Liver (tissue), 8 donors: ENCODE measurements at regions not wholly inside any gene's neighbourhood (a gene's known extent, or its start where the extent isn't known, plus 50 kb on each side); places are given as distances from the start of the nearest gene placed in this dataset.

Source experiments
- DNase-seq: peaks from one replicate; pipeline ENCODE4 v3.0.0-alpha.2; 2017; ENCODE audit warnings: low spot score
- H3K27ac ChIP-seq, 2 donors: one replicate each; pipeline ENCODE4 v1.7.0; 2013; ENCODE audit warnings: inconsistent platforms in 2 of 2, low read length in 2 of 2, control low read depth in 1 of 2, low read depth in 1 of 2, mild to moderate bottlenecking in 1 of 2
- H3K27me3 ChIP-seq, 4 donors: one replicate each; pipeline versions ENCODE4 v1.6.1 to v1.7.0; 2013; ENCODE audit warnings: low read length in 3 of 4, inconsistent platforms in 1 of 4, mild to moderate bottlenecking in 1 of 4, moderate library complexity in 1 of 4; ENCODE audit not compliant: control insufficient read depth in 4 of 4, insufficient read depth in 4 of 4
- H3K36me3 ChIP-seq, 4 donors: one replicate each; pipeline versions ENCODE4 v1.6.1 to v1.7.0; 2013; ENCODE audit warnings: low read length in 3 of 4, mild to moderate bottlenecking in 3 of 4, low read depth in 1 of 4, moderate library complexity in 1 of 4; ENCODE audit not compliant: control insufficient read depth in 4 of 4, insufficient read depth in 3 of 4
- H3K4me1 ChIP-seq, 4 donors: one replicate each; pipeline versions ENCODE4 v1.6.1 to v1.7.0; 2013; ENCODE audit warnings: low read length in 3 of 4, mild to moderate bottlenecking in 3 of 4, moderate library complexity in 1 of 4; ENCODE audit not compliant: control insufficient read depth in 4 of 4, insufficient read depth in 4 of 4
- H3K4me3 ChIP-seq, 3 donors: one replicate each; pipeline versions ENCODE4 v1.6.1 to v1.7.0; 2013; ENCODE audit warnings: low read length in 3 of 3, control low read depth in 1 of 3, low read depth in 1 of 3, mild to moderate bottlenecking in 1 of 3
- H3K9ac ChIP-seq, 2 donors: one replicate each; pipeline ENCODE4 v1.7.0; 2013; ENCODE audit warnings: low read length in 2 of 2, mild to moderate bottlenecking in 2 of 2, moderate library complexity in 2 of 2, control low read depth in 1 of 2, low read depth in 1 of 2
- H3K9me3 ChIP-seq, 4 donors: one replicate each; pipeline versions ENCODE4 v1.6.1 to v1.7.0; 2013; ENCODE audit warnings: low read length in 3 of 4; ENCODE audit not compliant: control insufficient read depth in 4 of 4
- EGR1 ChIP-seq, 2 donors: IDR thresholded peaks; 2 replicates each; pipeline ENCODE4 v1.6.1; 2016 to 2018; ENCODE audit warnings: antibody characterized with exemption in 2 of 2, low read depth in 2 of 2
- FOXA1 ChIP-seq: IDR thresholded peaks from 2 replicates; pipeline ENCODE4 v1.6.1; 2016; ENCODE audit warnings: antibody characterized with exemption
- FOXA2 ChIP-seq: IDR thresholded peaks from 2 replicates; pipeline ENCODE4 v1.6.1; 2016; ENCODE audit warnings: antibody characterized with exemption
- GABPA ChIP-seq, 2 donors: IDR thresholded peaks in 1 of 2; conservative IDR thresholded peaks in 1 of 2; 2 replicates each; pipeline ENCODE4 v1.6.1; 2016; ENCODE audit warnings: antibody characterized with exemption in 2 of 2, mild to moderate bottlenecking in 1 of 2, moderate library complexity in 1 of 2
- HNF4A ChIP-seq, 2 donors: conservative IDR thresholded peaks; 2 replicates each; pipeline ENCODE4 v1.6.1; 2016; ENCODE audit warnings: antibody characterized with exemption in 2 of 2, mild to moderate bottlenecking in 2 of 2
- HNF4G ChIP-seq: IDR thresholded peaks from 2 replicates; pipeline ENCODE4 v1.6.1; 2016; ENCODE audit warnings: antibody characterized with exemption
- JUND ChIP-seq, 2 donors: IDR thresholded peaks; 2 replicates each; pipeline ENCODE4 v1.6.1; 2016; ENCODE audit warnings: antibody characterized with exemption in 2 of 2
- NR2F2 ChIP-seq: IDR thresholded peaks from 2 replicates; pipeline ENCODE4 v1.6.1; 2016; ENCODE audit warnings: antibody characterized with exemption
- RAD21 ChIP-seq, 2 donors: IDR thresholded peaks; 2 replicates each; pipeline ENCODE4 v1.6.1; 2016; ENCODE audit warnings: antibody characterized with exemption in 2 of 2, mild to moderate bottlenecking in 2 of 2
- RXRA ChIP-seq, 2 donors: IDR thresholded peaks; 2 replicates each; pipeline ENCODE4 v1.6.1; 2017 to 2018; ENCODE audit warnings: antibody characterized with exemption in 2 of 2, mild to moderate bottlenecking in 1 of 2
- SP1 ChIP-seq: IDR thresholded peaks from 2 replicates; pipeline ENCODE4 v1.6.1; 2018; ENCODE audit warnings: antibody characterized with exemption, mild to moderate bottlenecking
- TAF1 ChIP-seq: conservative IDR thresholded peaks from 2 replicates; pipeline ENCODE4 v1.6.1; 2016; ENCODE audit warnings: antibody characterized with exemption, mild to moderate bottlenecking
- YY1 ChIP-seq: IDR thresholded peaks from 2 replicates; pipeline ENCODE4 v1.6.1; 2016; ENCODE audit warnings: antibody characterized with exemption, mild to moderate bottlenecking
- WGBS: extraction: QIAGEN DNeasy Blood & Tissue Kit; methylation state at CpG from one replicate; pipeline ENCODE4 v1.1.7; 2013; 5-methylcytosine and 5-hydroxymethylcytosine counted together
- TF ChIP-seq, protein P1 (sequence below): IDR thresholded peaks from 2 replicates; pipeline ENCODE4 v1.6.1; 2016; ENCODE audit warnings: antibody characterized with exemption
- TF ChIP-seq, protein P2 (sequence below): IDR thresholded peaks from 2 replicates; pipeline ENCODE4 v1.6.1; 2016; ENCODE audit warnings: antibody characterized with exemption, mild to moderate bottlenecking
- TF ChIP-seq, protein P3 (sequence below): IDR thresholded peaks from 2 replicates; pipeline ENCODE4 v1.6.1; 2016; ENCODE audit warnings: antibody characterized with exemption
- TF ChIP-seq, protein P4 (sequence below): fragments of 150-350 bp; IDR thresholded peaks from 2 replicates; pipeline ENCODE4 v1.5.1; 2017; ENCODE audit warnings: improper control_type of control experiment, low read depth, low read length; ENCODE audit not compliant: missing input control
- donor health status: healthy.
- donor health status: healthy.
- donor health status: healthy.
- donor health status: healthy.
- donor health status: healthy.

DNA sequence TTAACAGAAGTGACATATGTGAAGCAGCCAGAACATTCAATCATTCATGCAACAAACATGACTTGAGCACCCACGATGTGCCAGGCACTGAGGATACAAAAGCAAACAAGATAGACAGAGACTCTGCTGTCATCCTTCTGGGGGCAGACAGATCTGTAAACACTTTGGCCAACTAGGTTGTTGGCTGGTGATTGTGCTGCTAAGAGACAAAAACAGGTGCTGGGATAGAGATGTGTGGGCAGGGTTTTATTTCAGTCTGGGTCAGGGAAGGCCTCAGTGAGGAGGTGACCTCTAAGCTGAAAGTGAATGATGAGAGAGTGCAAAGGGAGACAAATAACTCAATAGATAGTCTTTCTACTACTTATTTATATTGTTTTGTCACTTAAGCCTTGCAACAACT is 147.0 kb upstream of the VEPH1 start:
- Histone ChIP-seq H3K27ac (no peak overlapping the region), H3K4me3 (no peak overlapping the region), H3K4me1 (no peaks in the 10 kb centered on the region), H3K27me3 (peaks cover 0 to 6% (median 0%) of the 10 kb centered on the region in 4 donors), H3K9ac (no peak overlapping the region), H3K36me3 (no peaks in the 10 kb centered on the region), H3K9me3 (no peaks in the 10 kb centered on the region)
- no peak for TF ChIP-seq SP1
- TF ChIP-seq NR2F2: no peak
- no peak for TF ChIP-seq RAD21 (IDR thresholded peaks at IDR 0.05)
- no peak for TF ChIP-seq FOXA2
- TF ChIP-seq, protein P1, sequence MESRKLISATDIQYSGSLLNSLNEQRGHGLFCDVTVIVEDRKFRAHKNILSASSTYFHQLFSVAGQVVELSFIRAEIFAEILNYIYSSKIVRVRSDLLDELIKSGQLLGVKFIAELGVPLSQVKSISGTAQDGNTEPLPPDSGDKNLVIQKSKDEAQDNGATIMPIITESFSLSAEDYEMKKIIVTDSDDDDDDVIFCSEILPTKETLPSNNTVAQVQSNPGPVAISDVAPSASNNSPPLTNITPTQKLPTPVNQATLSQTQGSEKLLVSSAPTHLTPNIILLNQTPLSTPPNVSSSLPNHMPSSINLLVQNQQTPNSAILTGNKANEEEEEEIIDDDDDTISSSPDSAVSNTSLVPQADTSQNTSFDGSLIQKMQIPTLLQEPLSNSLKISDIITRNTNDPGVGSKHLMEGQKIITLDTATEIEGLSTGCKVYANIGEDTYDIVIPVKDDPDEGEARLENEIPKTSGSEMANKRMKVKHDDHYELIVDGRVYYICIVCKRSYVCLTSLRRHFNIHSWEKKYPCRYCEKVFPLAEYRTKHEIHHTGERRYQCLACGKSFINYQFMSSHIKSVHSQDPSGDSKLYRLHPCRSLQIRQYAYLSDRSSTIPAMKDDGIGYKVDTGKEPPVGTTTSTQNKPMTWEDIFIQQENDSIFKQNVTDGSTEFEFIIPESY: no peak
- no peak for TF ChIP-seq HNF4G
- TF ChIP-seq, protein P2, sequence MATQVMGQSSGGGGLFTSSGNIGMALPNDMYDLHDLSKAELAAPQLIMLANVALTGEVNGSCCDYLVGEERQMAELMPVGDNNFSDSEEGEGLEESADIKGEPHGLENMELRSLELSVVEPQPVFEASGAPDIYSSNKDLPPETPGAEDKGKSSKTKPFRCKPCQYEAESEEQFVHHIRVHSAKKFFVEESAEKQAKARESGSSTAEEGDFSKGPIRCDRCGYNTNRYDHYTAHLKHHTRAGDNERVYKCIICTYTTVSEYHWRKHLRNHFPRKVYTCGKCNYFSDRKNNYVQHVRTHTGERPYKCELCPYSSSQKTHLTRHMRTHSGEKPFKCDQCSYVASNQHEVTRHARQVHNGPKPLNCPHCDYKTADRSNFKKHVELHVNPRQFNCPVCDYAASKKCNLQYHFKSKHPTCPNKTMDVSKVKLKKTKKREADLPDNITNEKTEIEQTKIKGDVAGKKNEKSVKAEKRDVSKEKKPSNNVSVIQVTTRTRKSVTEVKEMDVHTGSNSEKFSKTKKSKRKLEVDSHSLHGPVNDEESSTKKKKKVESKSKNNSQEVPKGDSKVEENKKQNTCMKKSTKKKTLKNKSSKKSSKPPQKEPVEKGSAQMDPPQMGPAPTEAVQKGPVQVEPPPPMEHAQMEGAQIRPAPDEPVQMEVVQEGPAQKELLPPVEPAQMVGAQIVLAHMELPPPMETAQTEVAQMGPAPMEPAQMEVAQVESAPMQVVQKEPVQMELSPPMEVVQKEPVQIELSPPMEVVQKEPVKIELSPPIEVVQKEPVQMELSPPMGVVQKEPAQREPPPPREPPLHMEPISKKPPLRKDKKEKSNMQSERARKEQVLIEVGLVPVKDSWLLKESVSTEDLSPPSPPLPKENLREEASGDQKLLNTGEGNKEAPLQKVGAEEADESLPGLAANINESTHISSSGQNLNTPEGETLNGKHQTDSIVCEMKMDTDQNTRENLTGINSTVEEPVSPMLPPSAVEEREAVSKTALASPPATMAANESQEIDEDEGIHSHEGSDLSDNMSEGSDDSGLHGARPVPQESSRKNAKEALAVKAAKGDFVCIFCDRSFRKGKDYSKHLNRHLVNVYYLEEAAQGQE: no peak
- no peak for TF ChIP-seq FOXA1
- WGBS: 35% methylated on average over 1 of the region's 1 CpG
- no peak for DNase-seq

DNA sequence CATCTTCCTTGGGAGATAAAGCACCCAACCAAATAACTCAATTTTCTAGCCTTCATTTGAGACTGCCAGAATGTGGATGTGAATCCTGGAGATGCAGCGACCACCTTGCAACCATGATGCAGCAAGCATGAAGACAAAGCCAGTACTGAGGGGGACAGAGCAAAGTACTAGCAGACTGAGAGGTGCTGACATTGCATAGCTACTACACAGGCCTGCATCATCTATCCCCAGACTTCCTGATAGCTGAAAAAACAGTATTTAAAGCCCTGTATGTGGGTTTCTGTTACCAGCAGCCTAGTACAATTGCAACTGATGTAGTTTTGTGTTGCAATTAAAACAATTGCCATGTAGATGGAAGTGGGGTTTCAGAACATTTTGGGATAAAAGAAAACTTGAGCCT is 146.3 kb upstream of the VEPH1 start:
- no peaks in the 10 kb centered on the region for H3K4me1 ChIP-seq
- DNase-seq: no peak
- H3K4me3 ChIP-seq: no peak overlapping the region
- H3K27me3 ChIP-seq: peaks cover 0 to 6% (median 0%) of the 10 kb centered on the region in 4 donors
- TF ChIP-seq YY1: no peak
- no peak for TF ChIP-seq FOXA1
- no peak for TF ChIP-seq EGR1 (IDR thresholded peaks at IDR 0.05; ENCODE audit: low read depth in 2 of 2)
- no peak for TF ChIP-seq FOXA2
- H3K9me3 ChIP-seq: no peaks in the 10 kb centered on the region
- H3K9ac ChIP-seq: no peak overlapping the region
- no peaks in the 10 kb centered on the region for H3K36me3 ChIP-seq
- H3K27ac ChIP-seq: no peak overlapping the region
- WGBS: 72% methylated on average over 1 of the region's 1 CpG

DNA sequence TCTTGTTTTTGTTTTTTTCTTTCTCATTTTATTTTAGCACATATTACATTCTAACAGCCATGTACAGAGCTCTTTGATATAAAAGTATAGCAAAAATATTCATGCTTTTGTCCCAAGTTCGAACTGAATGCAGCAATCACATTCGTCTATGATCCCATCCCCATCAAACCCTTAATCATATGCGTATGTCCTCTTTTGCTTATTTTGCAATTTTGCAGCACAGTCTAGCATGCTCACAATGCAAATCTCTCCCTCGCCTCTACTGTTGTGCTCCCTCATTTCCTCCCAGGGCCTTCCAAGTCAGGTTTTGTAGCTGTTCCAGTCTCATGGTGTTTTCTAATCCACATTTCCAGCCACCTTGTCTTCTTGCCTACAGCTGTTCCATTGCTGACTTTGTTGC is 144.6 kb upstream of the VEPH1 start:
- no peak for DNase-seq
- Histone ChIP-seq H3K27me3 (peaks cover 0 to 3% (median 0%) of the 10 kb centered on the region in 4 donors), H3K27ac (no peak overlapping the region), H3K9me3 (no peaks in the 10 kb centered on the region), H3K36me3 (no peaks in the 10 kb centered on the region), H3K4me1 (no peaks in the 10 kb centered on the region), H3K9ac (no peak overlapping the region), H3K4me3 (no peak overlapping the region)
- 79% methylated on average over 4 of the region's 4 CpGs for WGBS
- no peak for TF ChIP-seq HNF4A (conservative IDR thresholded peaks at IDR 0.05)
- TF ChIP-seq SP1: no peak
- TF ChIP-seq, protein P3, sequence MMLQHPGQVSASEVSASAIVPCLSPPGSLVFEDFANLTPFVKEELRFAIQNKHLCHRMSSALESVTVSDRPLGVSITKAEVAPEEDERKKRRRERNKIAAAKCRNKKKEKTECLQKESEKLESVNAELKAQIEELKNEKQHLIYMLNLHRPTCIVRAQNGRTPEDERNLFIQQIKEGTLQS: no peak
- no peak for TF ChIP-seq RXRA (IDR thresholded peaks at IDR 0.05)
- TF ChIP-seq TAF1: no peak
- TF ChIP-seq, protein P4, sequence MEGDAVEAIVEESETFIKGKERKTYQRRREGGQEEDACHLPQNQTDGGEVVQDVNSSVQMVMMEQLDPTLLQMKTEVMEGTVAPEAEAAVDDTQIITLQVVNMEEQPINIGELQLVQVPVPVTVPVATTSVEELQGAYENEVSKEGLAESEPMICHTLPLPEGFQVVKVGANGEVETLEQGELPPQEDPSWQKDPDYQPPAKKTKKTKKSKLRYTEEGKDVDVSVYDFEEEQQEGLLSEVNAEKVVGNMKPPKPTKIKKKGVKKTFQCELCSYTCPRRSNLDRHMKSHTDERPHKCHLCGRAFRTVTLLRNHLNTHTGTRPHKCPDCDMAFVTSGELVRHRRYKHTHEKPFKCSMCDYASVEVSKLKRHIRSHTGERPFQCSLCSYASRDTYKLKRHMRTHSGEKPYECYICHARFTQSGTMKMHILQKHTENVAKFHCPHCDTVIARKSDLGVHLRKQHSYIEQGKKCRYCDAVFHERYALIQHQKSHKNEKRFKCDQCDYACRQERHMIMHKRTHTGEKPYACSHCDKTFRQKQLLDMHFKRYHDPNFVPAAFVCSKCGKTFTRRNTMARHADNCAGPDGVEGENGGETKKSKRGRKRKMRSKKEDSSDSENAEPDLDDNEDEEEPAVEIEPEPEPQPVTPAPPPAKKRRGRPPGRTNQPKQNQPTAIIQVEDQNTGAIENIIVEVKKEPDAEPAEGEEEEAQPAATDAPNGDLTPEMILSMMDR: no peak
- TF ChIP-seq NR2F2: no peak
- TF ChIP-seq, protein P1: no peak
- no peak for TF ChIP-seq EGR1 (IDR thresholded peaks at IDR 0.05; ENCODE audit: low read depth in 2 of 2)
- no peak for TF ChIP-seq GABPA (IDR thresholded peaks at IDR 0.05 in 1 of 2, conservative IDR thresholded peaks at IDR 0.05 in 1 of 2)
- TF ChIP-seq JUND (IDR thresholded peaks at IDR 0.05): no peak
- TF ChIP-seq FOXA1: no peak
- no peak for TF ChIP-seq YY1
